Testis (tissue), 2 donors: ENCODE measurements at regions not wholly inside any gene's neighbourhood (a gene's known extent, or its start where the extent isn't known, plus 50 kb on each side); places are given as distances from the start of the nearest gene placed in this dataset.

Experiments used
- CTCF ChIP-seq, 3 experiments: fragments of 450-650 bp in 2 of 3; fragments of 200-600 bp in 1 of 3; sonication (generic) in 1 of 3; IDR thresholded peaks; one replicate each; pipeline ENCODE4 v1.5.1; 2016 to 2019; ENCODE audit warnings: antibody characterized with exemption in 3 of 3, mild to moderate bottlenecking in 2 of 3, moderate library complexity in 1 of 3
- POLR2A ChIP-seq: fragments of 450-650 bp; IDR thresholded peaks from one replicate; pipeline ENCODE4 v1.6.1; 2017; ENCODE audit warnings: antibody characterized with exemption, mild to moderate bottlenecking, moderate library complexity

- TF ChIP-seq POLR2A (no peak), CTCF (IDR thresholded peaks at IDR 0.05) (no peak)
Measured at GRCh38 chr18:29849144-29849543, 1193.4 kb downstream of the DSC3 start.
